ENCODE measurements at regions not wholly inside any gene's neighbourhood (a gene's known extent, or its start where the extent isn't known, plus 50 kb on each side); places are given as distances from the start of the nearest gene placed in this dataset.

- no peak for DNase-seq (ENCODE audit: low read depth)
- TF ChIP-seq MYC (IDR thresholded peaks at IDR 0.05; ENCODE audit: low read depth, low read length), result no peak
- TF ChIP-seq CTCF (IDR thresholded peaks at IDR 0.05; ENCODE audit: low read depth, low read length), result no peak
- TF ChIP-seq POLR2A (IDR thresholded peaks at IDR 0.05; ENCODE audit: extremely low read depth, insufficient read length), result no peak
- TF ChIP-seq, protein P1, sequence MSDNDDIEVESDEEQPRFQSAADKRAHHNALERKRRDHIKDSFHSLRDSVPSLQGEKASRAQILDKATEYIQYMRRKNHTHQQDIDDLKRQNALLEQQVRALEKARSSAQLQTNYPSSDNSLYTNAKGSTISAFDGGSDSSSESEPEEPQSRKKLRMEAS (IDR thresholded peaks at IDR 0.05; ENCODE audit: low read depth, low read length), result no peak
- no peak overlapping the region for H3K4me3 ChIP-seq (ENCODE audit: low read depth, low read length)
Observed at GRCh38 chr21:28513428-28513827, 479.2 kb downstream of the LTN1 start.

DNA sequence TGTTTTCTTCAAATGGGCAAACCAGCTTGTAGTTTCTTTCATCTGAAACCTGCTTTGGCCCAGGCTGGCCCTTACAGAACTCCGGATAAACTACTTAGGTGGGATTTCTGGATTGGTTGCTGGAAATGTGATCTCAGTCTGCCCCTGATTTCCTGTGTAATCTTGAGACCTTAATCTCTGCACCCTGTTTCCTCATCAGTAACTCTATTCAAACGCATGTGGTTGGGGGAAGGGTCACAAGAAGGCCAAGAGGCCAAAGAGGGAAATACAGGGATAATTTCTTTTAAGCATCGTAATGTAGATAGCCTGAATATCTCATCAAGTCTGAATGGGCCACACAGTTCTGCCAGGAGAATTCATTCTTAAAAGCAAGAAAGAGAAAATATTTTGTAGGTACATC, 483.6 kb downstream of the LTN1 start:
- no peak overlapping the region for H3K4me3 ChIP-seq (ENCODE audit: low read depth, low read length)
- TF ChIP-seq POLR2A (IDR thresholded peaks at IDR 0.05; ENCODE audit: extremely low read depth, insufficient read length) (no peak), MYC (IDR thresholded peaks at IDR 0.05; ENCODE audit: low read depth, low read length) (no peak), CTCF (IDR thresholded peaks at IDR 0.05; ENCODE audit: low read depth, low read length) (no peak)
- TF ChIP-seq, protein P1 (IDR thresholded peaks at IDR 0.05; ENCODE audit: low read depth, low read length), result no peak
- no peak for DNase-seq (ENCODE audit: low read depth)

- TF ChIP-seq, protein P1 (IDR thresholded peaks at IDR 0.05; ENCODE audit: low read depth, low read length), result no peak
- TF ChIP-seq CTCF (IDR thresholded peaks at IDR 0.05; ENCODE audit: low read depth, low read length) (no peak), MYC (IDR thresholded peaks at IDR 0.05; ENCODE audit: low read depth, low read length) (no peak), POLR2A (IDR thresholded peaks at IDR 0.05; ENCODE audit: extremely low read depth, insufficient read length) (no peak)
- no peak overlapping the region for H3K4me3 ChIP-seq (ENCODE audit: low read depth, low read length)
- DNase-seq (ENCODE audit: low read depth), result no peak
Observed at GRCh38 chr21:28508126-28508525, 484.6 kb downstream of the LTN1 start.

GRCh38 chr21:28496517-28496916, 496.2 kb downstream of the LTN1 start:
- TF ChIP-seq POLR2A (IDR thresholded peaks at IDR 0.05; ENCODE audit: extremely low read depth, insufficient read length) (no peak), CTCF (IDR thresholded peaks at IDR 0.05; ENCODE audit: low read depth, low read length) (no peak), MYC (IDR thresholded peaks at IDR 0.05; ENCODE audit: low read depth, low read length) (no peak)
- TF ChIP-seq, protein P1 (IDR thresholded peaks at IDR 0.05; ENCODE audit: low read depth, low read length), result no peak
- no peak overlapping the region for H3K4me3 ChIP-seq (ENCODE audit: low read depth, low read length)
- DNase-seq (ENCODE audit: low read depth), result no peak

GRCh38 chr21:28492127-28492526, 500.6 kb downstream of the LTN1 start:
- no peak for DNase-seq (ENCODE audit: low read depth)
- TF ChIP-seq, protein P1 (IDR thresholded peaks at IDR 0.05; ENCODE audit: low read depth, low read length), result no peak
- no peak for TF ChIP-seq MYC (IDR thresholded peaks at IDR 0.05; ENCODE audit: low read depth, low read length)
- TF ChIP-seq POLR2A (IDR thresholded peaks at IDR 0.05; ENCODE audit: extremely low read depth, insufficient read length), result no peak
- no peak for TF ChIP-seq CTCF (IDR thresholded peaks at IDR 0.05; ENCODE audit: low read depth, low read length)
- no peak overlapping the region for H3K4me3 ChIP-seq (ENCODE audit: low read depth, low read length)

Data from NB4 (cell line).